Uterus (tissue), 2 donors: ENCODE measurements at regions not wholly inside any gene's neighbourhood (a gene's known extent, or its start where the extent isn't known, plus 50 kb on each side); places are given as distances from the start of the nearest gene placed in this dataset.

Source experiments
- CTCF ChIP-seq, 4 experiments: fragments of 200-600 bp in 2 of 4; fragments of 450-650 bp in 2 of 4; sonication (generic) in 2 of 4; IDR thresholded peaks; one replicate each; pipeline ENCODE4 v1.5.1; 2016 to 2019; ENCODE audit warnings: antibody characterized with exemption in 4 of 4, mild to moderate bottlenecking in 2 of 4, moderate library complexity in 1 of 4
- POLR2A ChIP-seq, 2 donors: fragments of 450-650 bp; IDR thresholded peaks; one replicate each; pipeline ENCODE4 v1.6.1; 2016; ENCODE audit warnings: antibody characterized with exemption in 2 of 2, mild to moderate bottlenecking in 1 of 2, moderate library complexity in 1 of 2

DNA sequence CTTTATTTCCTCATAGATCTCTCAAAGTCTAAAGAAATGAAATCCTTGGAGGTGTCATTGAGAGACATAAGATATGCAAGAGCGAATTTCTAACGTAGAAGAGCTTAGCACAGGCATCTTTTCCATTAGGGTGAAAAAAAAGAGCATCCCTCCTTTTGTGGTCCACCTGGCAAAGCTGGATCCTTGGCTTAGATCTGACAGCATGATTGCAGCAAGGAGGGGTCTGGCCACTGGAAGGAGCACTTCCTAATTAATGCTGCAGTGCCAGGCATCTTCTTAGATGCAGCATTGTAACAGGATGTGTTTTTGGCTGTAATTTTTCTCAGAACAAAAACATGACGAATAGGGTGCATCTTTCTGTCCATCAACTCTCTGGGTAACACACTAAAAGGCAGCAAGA lies 60.1 kb upstream of the TFAP2D start:
- TF ChIP-seq CTCF (IDR thresholded peaks at IDR 0.05): no peak
- no peak for TF ChIP-seq POLR2A (IDR thresholded peaks at IDR 0.05)
